ENCODE measurements at regions not wholly inside any gene's neighbourhood (a gene's known extent, or its start where the extent isn't known, plus 50 kb on each side); places are given as distances from the start of the nearest gene placed in this dataset.

DNA sequence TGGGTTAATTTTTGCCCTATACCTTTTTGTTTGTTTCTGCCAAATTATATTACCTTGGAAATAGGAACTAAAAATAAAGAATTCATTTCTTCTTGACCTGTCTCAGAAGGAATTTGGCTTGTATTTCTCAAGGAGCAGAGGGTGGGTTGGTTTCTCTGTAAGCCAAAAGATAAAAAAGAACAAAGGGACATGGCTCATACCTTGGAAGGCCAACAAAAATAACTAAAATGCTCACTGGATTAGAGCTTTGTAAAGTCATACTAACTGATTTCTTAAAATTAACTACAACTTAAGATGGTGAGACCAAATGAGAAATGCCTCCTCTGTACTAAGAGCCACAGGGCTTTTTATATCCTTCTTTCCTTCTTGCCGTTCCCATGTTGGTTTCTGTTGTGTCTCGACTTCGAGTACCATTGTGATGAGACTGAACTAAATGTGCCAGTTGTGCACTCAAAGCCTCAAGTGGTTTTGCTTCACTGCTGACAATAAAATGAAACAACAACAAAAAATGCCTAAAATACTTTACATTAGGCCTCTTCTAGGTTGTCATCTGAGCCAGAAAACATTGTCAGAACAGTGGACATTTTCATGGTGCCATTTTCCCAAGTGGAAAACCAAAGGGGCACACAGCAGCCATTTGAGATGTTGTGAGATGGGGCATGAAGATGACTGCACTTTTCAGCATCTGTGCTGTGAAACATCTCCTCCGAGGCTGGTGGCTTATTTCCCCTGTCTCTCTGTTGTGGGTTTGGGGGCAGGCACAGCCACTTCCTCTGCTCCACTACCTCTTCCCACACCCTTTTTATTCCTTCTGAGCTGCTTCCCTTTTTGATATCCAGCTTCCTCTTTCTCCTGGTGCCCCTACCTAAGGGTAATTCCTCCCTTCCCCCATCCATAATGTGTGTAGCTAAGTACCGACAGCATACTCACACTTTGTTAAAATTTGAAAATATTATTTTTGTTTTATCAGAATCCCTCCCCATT, 51.8 kb upstream of the AGR3 start:
- DNase-seq (ENCODE audit: extremely low read depth, low read depth): no peak
- TF ChIP-seq, protein P1, sequence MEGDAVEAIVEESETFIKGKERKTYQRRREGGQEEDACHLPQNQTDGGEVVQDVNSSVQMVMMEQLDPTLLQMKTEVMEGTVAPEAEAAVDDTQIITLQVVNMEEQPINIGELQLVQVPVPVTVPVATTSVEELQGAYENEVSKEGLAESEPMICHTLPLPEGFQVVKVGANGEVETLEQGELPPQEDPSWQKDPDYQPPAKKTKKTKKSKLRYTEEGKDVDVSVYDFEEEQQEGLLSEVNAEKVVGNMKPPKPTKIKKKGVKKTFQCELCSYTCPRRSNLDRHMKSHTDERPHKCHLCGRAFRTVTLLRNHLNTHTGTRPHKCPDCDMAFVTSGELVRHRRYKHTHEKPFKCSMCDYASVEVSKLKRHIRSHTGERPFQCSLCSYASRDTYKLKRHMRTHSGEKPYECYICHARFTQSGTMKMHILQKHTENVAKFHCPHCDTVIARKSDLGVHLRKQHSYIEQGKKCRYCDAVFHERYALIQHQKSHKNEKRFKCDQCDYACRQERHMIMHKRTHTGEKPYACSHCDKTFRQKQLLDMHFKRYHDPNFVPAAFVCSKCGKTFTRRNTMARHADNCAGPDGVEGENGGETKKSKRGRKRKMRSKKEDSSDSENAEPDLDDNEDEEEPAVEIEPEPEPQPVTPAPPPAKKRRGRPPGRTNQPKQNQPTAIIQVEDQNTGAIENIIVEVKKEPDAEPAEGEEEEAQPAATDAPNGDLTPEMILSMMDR (IDR thresholded peaks at IDR 0.05; ENCODE audit: low read depth, low read length): no peak

DNA sequence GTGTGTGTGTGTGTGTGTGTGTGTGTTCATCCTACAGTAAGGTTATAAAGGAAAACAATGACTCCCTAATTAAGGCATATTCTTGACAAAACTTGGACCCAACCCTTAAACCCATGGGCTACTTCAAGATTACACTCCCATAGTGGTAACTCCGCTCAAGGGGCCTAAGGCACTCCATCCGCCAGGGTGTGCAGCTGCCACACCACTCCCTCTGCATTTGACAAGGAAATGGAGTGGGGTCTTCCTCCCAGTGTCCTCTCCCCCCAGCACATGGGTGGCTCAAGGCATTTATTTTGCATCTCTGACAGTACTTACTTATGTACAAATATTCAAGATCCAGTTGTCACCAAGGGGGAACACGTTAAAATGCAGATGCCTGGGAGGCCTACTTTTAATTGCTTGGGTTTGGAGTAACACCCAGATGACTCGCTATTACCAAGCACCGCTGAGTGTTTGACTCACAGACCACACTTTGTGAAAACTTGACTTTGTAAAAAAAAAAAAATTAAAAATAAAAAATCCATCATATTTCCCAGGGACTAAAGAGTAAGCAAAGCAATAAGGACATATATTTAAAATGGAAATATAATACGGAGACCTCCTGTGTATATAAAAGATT, 53.0 kb upstream of the AGR3 start:
- no peak for DNase-seq (ENCODE audit: extremely low read depth, low read depth)
- TF ChIP-seq, protein P1 (IDR thresholded peaks at IDR 0.05; ENCODE audit: low read depth, low read length): no peak

DNA sequence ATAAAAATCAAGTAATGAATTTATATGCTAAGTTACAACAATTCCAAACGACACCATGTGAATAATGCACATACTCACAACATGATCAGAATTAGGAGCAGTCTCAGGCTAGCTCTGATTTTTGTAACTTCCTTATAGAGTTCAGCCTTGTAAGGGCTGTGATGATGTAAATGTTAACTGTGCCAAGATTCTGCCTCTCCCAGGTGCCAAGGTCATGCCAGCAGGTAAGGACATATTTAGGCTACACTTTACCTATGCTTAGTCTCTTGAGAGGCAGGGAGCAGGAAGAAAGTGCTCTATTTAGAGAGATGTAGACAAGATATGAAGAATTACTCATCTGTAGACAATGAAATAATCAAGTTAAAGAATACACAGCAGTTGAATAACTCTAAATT, 53.6 kb upstream of the AGR3 start:
- TF ChIP-seq, protein P1 (IDR thresholded peaks at IDR 0.05; ENCODE audit: low read depth, low read length): no peak
- no peak for DNase-seq (ENCODE audit: extremely low read depth, low read depth)

DNA sequence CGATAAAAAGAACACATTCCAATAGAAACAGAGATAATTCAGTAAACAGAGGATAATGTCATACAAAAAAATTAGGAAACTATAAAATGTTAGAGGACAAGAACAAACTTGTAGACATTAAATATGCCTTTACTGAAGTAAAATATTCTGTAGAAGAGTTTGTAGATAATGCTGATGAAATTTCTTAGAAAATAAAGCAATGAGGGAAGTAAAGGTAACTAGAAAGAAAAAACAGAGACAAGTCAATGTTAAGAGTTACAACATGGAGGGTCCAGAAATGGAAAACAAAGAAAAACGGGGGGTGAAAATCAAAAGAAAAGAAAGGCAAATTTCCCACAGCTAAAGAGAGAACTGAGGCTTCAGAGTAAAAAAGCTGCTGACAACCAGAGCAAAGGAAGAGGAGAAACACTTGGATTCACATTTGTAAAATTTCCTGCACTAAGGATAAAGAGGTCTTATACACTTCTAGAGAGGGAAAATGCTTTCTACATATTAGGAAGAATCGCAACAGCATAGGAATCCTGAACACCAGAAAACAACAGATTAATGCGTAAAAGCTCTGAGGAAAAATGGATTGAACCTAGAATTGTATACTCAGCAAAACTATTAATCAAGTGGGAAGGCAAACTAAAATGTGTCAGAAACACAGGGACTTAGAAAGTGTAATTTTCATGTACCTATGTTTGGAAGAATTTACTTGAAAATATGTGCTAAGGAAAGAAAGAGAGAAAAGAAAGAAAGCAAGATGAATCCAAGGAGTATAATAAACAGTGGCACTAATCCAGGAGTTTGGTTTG, 55.0 kb upstream of the AGR3 start:
- no peak for DNase-seq (ENCODE audit: extremely low read depth, low read depth)
- TF ChIP-seq, protein P1 (IDR thresholded peaks at IDR 0.05; ENCODE audit: low read depth, low read length): no peak

DNA sequence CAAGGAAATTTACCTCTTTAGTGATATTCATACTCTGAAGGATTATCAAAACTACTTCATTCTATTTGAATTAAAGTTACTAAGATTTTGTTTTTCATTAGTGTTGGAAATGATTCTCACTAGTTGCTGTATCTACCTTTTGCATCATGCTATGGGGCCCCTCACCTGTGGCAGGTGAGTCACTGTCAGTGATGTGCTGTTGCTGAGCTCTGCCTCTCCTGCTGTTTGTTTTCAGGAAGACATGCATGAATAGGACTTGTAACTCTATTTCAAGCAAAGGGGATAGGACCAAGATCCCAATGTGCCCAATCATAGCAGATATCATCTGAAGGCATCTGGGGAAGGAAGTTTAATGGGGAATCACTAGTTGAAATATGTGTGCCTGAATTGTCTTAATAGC, 57.4 kb upstream of the AGR3 start:
- TF ChIP-seq, protein P1 (IDR thresholded peaks at IDR 0.05; ENCODE audit: low read depth, low read length): no peak
- no peak for DNase-seq (ENCODE audit: extremely low read depth, low read depth)

DNA sequence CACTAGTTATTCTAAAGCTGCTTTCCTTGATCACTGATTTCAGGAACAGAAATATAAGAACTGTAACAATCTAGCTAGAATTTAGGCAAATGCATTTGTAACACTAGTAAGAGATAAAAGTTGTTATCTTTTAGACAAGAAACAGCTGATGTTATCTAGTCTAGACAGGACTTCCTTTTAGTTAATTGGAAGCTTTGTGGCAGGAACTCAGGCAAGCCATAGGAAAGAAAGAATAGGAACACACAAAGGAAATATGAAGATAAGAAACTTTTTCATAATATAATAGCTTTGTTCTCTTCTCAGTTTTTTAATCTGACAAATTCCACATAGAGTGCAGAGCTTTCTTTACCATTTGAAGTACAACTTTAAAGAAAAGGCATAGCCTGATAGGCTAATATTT, 59.0 kb upstream of the AGR3 start:
- DNase-seq (ENCODE audit: extremely low read depth, low read depth): no peak
- TF ChIP-seq, protein P1 (IDR thresholded peaks at IDR 0.05; ENCODE audit: low read depth, low read length): no peak

Data from AG09319 (cell line).